ENCODE measurements at regions not wholly inside any gene's neighbourhood (a gene's known extent, or its start where the extent isn't known, plus 50 kb on each side); places are given as distances from the start of the nearest gene placed in this dataset.

DNA sequence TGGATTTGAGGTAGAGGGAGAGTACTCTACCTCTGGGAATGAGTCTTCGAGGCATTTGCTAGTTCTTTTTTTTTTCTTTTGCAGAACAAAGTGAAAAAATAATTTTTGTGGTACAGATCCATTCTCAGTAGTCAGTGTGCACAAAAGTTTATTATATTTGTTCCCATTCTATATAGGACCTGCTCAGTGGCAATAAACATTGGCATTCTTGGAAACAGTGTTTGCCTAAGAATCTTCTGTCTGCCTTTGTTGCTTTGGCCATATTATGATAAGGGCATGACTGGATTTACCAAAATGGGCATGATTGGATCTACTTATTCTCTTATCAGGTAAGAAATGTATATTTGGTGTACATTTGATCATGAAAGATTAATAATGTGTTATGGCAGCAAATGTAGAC lies 583.3 kb downstream of the PLCL1 start:
- DNase-seq = no peak

DNA sequence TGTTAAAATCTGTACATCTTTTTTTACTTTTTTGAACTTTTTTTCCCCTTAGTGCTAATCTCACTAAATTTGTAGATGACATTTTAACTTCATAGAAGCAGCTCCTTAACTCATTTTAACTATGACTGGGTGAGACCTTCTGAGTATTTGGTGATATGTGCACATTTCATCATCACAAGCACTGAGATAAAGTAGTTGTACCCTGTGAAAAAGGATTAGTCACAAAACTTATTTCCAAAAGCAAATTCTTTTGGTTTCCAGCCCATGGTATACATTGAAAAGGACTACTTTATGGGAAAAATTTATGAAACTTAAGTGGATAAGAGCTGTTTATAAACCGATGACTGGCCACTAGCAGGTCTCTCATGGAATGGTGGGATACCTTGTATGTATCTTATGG lies 581.5 kb downstream of the PLCL1 start:
- DNase-seq = no peak

DNA sequence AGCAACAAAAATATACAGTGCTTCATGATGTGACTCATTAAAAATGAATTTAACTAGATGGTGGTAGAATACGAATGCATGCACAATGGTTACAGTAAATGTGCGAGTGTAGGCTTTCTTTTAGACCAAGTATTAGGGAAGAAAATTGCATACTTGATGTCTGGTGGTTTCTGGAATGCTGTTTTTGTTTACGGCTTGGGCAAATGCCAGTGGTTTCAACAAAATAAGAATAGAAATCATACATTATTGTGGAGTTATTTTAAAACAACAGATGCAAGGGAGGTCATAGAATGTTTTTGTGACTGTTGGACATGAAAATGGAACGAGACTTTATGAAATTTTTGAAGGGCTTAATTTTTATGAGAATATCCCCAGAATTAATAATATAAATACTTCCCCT lies 580.9 kb downstream of the PLCL1 start:
- no peak for DNase-seq

DNA sequence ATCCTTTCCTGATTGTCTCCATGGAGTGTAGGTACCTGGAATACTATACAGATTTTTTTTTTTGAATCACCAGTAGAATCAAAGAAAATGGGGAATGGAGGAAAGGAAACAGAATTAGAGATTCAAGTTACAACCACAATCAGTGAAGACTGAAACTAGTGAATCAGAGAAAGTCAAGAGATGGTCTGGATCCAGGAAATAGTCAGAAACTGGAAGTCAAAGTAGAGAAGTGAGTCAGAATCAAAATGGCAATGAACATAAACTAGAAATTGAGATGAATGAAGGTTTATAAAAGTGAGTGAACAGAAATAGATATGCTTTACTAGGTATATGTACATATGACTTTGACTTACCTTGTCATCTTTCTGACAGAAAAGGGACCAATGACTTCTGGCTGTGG lies 579.0 kb downstream of the PLCL1 start:
- DNase-seq = no peak

DNA sequence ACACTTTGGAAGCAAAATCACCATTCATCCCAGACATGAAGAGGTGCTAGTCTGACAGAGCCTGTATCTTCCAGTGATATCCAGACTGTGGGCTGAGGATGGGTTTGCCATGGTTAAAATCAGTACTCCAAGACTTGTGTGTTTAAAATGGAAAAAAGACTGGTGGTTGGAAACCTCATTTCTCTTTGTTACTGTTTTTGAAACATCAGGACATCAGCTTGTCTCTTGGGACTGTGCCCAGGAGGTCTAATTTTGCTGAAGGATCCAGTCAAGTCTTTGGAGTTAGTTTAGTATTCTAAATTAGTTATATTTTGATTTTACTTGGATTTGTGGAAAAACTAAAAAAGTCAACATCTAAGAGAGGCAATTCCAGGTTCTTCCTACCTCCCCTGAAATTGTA lies 578.4 kb downstream of the PLCL1 start:
- DNase-seq = no peak

DNA sequence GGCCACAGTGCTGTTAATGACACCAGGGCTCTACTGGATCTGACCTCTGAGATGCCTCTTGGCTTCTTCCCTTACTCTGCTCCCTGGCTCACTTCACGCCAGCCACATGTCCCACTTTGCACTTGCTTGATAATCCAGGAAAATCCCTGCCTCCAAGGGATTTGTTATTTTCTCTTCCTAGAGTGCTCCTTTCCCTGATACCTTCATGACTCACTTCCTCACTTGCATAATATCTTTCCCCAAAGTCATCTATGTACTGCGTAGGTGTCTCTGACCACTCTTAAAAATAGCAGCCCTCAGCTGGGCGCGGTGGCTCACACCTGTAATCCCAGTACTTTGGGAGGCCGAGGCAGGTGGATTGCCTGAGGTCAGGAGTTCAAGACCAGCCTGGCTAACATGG lies 572.3 kb downstream of the PLCL1 start:
- DNase-seq = no peak

DNA sequence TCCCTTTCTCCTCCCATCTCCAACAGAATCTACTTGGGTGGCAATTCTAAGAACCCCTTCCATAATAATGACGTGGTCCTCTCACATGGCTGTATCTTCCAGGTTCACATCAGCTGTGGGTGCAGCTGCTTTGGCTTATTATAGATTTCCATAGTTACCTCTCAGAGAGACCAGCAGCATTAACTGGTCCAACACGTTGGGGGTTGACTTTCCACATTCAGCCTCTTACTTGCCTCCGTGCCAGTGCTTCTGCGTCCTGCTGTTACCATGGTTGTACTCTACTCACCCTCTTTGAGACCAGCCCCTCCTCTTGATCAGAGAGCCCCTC lies 570.7 kb downstream of the PLCL1 start:
- DNase-seq = no peak

DNA sequence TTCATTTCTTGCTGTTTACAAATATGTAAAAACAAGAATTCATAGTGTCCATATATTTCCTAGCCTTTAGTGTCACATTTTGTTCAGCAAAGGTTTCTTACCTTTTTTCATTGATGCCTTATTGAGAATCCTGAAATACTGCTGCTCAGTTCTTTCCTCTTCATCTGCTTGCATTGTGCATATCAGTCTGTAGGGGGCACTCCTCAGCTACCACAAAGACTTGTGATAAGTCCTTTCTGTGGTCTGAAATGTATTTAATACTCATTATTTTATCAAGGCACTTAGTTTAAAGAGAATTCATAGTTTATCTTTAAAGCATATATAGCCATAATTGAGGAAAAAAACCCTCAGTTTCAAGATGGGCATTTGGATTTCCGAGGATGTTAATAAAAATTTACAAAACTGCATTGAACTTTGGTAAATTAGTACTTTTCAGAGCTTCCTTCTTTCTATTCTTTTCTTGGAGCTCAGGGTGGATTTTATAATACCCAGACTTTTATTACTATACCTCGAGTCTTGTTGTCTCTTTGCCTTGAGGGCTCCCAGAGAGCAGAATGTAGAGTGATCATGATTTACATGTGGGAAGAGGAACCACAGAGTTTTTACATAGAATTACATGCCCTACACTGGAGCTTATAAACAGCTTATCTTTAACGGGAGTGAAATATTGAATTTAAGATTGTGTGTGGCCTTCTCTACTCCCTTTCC lies 570.1 kb downstream of the PLCL1 start:
- DNase-seq = peak; percentile 4 to 36

DNA sequence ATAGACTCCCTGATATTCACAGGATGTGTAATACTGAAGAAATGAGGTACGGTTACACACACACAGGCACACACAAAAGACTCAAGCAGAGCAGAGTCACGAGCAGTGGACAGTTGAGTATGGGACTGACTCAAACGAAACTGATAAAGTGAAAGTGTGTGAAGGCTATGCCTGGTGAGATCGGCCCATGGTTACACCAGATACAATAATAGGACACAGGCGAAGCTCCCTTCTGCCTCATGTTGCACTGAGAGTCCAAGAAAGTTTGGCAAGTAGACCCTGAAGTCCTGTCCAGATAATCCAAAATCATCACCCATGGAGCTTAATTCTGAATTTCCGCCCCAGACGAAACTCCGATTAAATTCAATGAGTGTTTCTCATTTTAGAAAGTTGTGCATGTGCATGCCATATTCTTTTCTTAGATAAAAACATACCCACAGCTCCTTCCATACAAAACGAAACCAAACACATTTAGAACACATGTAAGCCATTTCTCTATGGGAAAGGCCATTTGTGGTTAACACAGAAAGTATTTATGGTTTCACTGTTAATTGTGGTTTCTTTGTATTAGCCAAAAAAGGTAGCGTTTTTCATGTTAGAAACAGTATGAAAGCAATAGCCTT lies 567.6 kb downstream of the PLCL1 start:
- DNase-seq = no peak

DNA sequence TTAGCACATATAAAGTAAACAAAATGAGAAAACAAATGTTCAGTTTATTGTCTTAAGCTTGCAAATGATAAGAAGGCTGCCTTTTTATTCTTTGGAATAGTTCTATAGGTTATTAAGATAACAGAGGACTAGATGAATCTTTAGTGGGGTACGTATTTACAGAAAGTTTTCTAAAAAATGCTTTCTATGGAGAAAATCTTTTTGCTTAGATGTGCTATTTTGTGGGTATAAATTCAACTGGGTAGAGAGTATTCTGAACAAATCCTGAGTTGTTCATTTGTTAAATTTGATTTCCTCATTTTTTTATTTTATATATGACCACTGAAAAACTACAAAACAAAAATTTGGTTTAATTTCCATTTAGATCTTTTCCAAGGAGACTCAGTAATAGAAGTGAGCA lies 566.9 kb downstream of the PLCL1 start:
- DNase-seq = no peak

DNA sequence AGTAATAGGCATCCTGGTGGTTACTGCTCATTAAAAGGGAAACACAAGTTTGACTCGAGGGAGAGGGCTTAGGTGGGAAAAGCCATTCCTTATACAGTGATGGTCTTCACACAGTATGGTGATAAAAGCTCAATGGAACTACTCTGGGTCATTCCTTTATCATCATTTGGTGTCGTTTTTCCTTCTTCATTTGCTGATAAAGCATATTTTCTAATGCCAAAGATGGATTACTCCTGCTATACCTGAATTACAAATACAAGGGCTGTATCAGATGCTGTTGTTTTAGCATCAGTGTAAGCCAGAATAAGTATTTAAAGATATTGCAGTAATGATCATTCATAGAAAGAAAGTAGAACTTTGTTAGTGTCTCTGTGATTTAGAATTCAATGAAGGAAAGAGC lies 563.7 kb downstream of the PLCL1 start:
- no peak for DNase-seq

DNA sequence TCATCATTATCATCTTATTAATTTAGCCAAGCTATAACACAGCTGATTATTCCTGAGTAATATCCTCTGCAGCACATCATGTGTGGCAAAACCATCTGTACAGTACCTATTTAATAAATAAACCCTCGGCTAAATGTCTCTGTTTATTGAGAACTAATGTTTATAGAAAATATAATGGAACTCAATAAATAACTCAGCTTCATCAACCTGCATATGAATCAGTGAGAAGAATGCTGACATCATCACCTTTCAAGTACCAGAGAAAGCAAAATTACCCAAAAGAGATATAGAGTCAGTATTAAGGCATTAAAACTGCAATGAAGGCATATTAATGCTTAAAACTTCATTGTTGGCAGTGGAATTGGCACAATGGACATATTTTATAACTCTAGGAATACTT lies 558.3 kb downstream of the PLCL1 start:
- DNase-seq = no peak

DNA sequence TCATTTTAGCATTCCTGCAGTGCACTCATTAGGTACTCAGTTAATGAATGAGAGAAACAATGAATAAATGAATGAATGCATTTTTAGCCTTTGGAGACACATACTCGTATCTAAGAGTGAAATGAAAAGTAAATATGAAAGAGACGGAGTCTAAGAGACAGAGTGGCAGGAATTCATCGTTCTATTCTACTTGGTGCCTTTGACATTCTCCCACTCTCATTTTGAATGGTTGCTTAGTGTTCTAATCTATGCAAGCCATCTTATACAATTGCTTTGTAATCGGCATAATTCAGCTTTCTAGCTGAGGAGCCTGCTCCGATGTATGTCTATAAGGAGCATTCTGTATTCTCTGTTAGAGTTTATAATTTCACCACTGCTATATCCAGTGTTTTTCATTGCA lies 554.9 kb downstream of the PLCL1 start:
- DNase-seq = no peak

DNA sequence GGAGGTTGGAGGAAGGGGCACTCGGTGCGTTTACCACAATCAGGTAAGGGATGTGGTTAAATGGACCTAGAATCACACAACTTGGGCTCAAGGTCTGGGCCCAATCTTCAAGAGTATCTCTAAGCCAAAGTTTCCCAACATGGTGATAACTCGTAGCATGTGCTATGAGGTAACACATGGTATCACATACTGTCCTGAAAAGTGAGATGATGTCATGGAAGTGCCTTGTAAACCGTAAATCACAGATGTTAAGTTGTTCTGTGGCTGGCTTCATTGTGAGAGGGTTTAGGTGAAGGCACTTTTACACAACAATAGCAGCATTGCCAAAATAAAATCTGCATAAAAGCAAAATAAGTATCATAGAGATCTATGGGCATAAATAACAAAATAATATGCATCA lies 551.8 kb downstream of the PLCL1 start:
- no peak for DNase-seq

DNA sequence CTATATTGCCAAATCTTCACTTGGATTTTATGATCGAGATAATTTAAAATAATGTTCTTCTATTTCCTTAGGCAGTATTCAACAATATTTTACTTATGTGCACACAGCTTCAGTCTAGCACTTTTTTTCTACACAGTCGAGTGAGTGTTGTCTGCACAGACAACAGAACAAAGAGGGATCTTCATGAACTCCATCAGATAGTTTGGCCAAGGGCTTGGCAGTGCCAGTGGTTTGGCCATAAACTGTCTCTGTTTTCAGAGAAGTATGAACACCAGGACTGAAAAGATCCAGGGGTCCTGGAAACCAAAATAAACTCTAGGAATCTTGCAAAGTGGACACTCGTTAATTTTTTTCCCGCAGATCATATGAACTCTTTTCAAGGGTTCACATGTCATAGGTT lies 547.3 kb downstream of the PLCL1 start:
- no peak for DNase-seq

DNA sequence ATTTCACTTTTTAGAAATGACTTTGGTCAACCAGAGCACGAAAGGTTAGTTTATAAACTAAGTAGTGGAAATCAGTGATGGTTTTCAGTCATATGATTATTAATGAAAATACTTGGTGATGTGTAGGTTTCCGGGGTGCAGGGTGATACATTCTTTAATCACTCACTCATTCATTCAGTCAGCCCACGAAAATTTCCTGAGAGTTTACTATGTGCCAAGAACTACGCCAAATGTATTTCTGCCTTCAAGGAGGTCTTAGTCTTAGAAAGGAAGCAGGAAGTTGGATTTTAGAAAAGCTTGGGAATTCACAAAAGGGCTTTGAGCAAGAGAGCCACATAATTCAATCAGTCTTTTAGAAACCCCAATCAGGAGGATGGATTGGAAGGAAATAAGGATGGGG lies 543.6 kb downstream of the PLCL1 start:
- no peak for DNase-seq

DNA sequence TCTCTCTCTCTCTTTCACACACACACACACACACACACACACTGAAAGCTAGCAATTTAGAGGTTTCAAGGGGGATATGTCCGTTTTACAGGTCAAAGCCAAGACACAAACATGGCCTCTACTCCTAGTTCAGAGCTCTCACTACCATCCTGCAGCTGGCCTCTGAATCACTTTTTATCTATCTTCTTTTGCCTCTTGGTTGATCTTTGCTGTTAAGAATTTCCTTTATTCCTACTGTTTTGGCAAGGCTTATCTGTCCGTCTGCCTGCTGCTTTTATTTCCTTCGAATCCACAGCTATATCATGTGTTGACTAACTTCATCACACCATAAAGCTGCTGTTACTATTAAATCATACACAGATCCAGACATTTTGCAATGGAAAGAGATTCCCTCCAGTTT lies 543.0 kb downstream of the PLCL1 start:
- DNase-seq = no peak

DNA sequence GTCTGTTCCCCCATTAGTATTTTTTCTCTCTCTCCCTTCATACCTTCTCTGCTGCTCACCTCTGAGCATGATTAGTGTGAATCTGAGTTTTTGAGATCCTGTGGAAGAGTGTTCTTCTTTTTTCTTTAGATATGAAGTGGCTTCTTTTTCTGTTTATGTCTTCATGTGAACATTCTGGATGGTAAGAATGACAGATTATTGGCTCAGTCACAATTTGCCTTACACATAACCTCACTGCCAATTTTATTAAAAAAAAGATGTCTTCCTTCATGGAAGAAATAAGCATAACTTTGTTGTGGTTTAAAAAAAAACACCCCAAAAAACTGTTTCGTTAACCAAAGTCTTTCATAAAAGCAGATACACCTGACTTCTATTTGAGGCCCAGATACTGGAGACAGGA lies 539.1 kb downstream of the PLCL1 start:
- no peak for DNase-seq

DNA sequence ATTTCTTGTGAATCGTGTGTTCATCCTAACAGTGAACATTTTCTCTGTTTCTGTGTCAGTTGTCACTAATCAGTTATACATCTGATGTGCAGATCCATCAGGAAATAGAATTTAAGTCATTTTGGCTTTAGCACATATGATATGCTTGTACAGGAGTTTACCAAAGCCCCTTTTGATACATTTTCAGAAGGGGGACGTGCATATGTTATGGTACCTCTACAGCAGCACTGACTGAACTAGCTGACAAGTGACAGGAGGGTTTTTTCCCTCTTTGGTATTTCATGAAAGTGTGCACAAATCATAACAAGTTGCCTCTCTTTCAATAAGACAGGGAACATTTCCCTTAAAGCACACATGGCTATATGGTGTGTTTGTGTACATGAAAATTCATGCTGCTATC lies 536.5 kb downstream of the PLCL1 start:
- no peak for DNase-seq

DNA sequence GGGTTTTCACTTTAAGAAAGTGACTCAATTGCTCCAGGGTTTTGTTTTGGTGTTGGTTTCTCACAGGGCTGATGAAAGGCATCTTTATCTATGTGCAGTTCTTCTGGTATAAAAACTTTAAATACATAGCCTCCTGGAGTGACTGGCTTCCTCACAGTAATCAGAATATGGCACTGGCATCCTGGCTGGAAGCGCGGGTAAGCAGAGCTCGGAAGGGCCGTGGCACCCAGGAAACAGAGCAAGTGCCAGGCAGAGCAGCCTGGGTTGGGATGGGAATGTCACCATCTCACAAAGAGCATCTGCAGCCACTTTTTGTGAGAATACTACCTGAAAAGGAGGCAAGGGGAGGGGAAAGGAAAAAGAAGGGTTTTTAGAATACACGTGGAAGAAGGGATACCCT lies 534.7 kb downstream of the PLCL1 start:
- DNase-seq = no peak

DNA sequence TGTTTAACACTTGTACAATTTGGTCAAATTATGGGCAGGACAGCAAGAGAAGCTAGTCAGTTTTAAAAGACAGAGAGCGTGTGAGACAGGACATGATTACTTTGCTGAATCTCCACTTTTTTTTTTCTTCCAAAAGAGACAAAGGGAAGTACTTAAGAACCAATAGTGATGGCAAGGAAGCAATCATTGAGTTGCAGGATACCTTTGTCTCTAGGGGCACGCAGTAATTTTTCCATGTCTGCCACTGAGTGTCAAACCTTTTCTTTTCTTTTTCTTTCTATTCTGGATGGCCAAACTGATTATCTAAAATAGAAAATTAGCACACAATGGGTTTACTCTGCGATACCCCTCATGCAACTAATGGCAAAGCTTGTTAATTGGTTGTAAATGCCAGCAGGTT lies 533.0 kb downstream of the PLCL1 start:
- peak; percentile 42 to 47 for DNase-seq

DNA sequence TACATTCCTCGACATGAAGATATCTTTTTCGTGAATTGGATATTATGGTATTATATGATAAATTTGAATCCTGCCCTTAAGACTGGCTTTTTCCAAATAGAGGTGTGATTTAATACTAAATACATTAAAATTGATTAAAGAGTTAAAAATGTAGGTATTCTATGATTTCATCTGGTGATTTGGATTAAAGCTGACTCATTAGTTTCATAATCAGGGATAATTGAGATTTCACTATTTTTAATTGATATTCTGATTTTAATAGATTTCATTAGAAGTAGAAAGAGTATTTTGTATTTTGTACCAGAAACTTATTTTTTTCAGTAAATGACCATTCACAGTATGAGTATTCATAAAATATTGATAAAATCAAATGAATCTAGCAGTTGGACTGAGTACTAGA lies 524.1 kb downstream of the PLCL1 start:
- DNase-seq = no peak

DNA sequence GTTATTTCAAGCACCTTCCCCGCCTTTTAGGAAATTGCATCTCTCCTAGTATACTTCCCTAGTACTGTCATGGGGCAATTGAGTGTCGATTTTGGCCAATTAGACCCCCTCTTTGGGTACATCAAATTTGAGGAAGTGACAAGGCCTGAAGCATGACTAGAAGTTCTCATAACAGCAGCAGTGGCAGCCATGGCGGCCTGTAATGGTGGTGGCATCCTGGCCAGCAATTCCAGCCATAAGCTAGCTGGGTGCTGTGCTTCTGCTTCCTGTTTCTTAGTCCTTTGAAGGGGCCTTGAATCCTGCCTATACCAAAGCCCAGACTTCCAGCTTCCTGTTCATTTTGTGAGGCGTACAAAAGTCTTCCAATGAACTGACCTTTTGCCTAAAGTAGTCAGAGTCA lies 523.1 kb downstream of the PLCL1 start:
- DNase-seq = no peak

DNA sequence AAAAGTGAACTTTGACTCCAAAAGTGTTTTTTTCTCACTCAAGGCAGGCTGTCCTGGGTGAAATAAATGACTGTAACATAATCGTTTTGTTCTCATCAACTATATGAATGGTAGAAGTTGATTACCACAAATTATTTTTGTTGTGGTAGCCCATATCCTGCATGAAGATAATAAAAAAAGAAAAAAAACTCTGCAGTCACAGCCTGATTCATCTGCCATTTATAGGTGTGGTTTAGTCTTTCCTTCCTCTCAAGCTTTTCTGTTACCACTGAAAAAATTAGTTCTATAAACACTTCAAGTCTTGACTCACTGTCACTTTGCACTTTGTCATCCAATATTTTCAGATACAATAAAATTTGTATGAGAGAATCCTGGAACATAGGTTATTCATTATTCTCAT lies 522.0 kb downstream of the PLCL1 start:
- no peak for DNase-seq

DNA sequence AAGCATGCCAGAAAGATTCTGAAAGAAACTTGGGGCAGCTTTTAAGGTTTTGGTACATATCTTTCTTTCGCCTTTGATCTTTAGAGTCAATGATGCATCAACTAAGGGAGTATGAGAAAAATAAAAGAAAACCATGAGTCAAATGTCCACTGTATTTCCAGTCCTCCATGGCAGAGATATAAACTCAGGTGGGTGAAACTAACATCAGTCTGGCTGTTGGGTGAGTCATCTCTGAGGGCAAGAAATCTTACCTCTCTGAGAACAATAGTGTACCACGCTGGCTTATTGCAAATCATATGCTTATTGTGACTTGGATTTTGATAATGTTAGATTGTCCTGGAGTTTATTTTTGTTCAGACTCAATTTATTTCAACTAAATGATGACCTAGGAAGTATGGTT lies 521.0 kb downstream of the PLCL1 start:
- DNase-seq = no peak

DNA sequence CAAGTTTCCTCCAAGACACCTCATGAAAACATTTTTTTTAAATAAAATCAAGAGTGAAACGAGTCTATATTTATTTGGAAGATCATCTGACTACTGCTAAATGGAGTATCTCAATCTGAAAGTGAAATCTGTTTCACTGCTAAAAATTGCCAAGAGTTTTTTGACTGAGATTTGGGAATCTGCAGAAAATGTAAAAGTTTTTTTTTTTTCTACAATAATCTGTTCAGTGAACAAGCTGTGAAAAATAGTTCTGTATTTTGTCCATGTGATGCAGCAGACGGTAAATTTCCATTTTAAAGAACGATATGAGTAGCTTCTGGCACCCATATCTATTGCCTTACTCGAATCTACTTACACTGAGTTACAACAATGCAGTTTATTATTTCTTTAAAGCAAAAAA lies 519.7 kb downstream of the PLCL1 start:
- no peak for DNase-seq
